DMS114 treated with DMSO at 0.1 percent for 48 hours (cell line): ENCODE measurements at regions not wholly inside any gene's neighbourhood (a gene's known extent, or its start where the extent isn't known, plus 50 kb on each side); places are given as distances from the start of the nearest gene placed in this dataset.

ENCODE experiments used
- DNase-seq: peaks from one replicate; lab custom pipeline; 2025; ENCODE audit not compliant: unreplicated experiment; lab: John Stamatoyannopoulos, UW

GRCh38 chr5:87966213-87966612 lies 302.4 kb downstream of the TMEM161B start:
- no peak for DNase-seq

GRCh38 chr5:87954121-87954520 lies 314.5 kb downstream of the TMEM161B start:
- DNase-seq, result no peak

- no peak for DNase-seq
Measured at GRCh38 chr5:87951661-87952060, 317.0 kb downstream of the TMEM161B start.

- no peak for DNase-seq
Measured at GRCh38 chr5:87949676-87950631, 318.7 kb downstream of the TMEM161B start.

GRCh38 chr5:87948486-87948885 lies 320.2 kb downstream of the TMEM161B start:
- DNase-seq, result no peak

- DNase-seq, result no peak
Measured at GRCh38 chr5:87946271-87946670, 322.4 kb downstream of the TMEM161B start.

- DNase-seq, result no peak
Measured at GRCh38 chr5:87945286-87945650, 323.4 kb downstream of the TMEM161B start.

GRCh38 chr5:87944553-87945285 lies 323.9 kb downstream of the TMEM161B start:
- no peak for DNase-seq

- DNase-seq, result no peak
Measured at GRCh38 chr5:87940775-87941174, 327.9 kb downstream of the TMEM161B start.

GRCh38 chr5:87936667-87937066 lies 332.0 kb downstream of the TMEM161B start:
- DNase-seq, result no peak

- DNase-seq, result no peak
Measured at GRCh38 chr5:87924436-87924835, 344.2 kb downstream of the TMEM161B start.

- DNase-seq, result no peak
Measured at GRCh38 chr5:87916320-87916719, 352.3 kb downstream of the TMEM161B start.

- no peak for DNase-seq
Measured at GRCh38 chr5:87912419-87912818, 356.2 kb downstream of the TMEM161B start.

GRCh38 chr5:87909382-87909781 lies 359.3 kb downstream of the TMEM161B start:
- no peak for DNase-seq

- DNase-seq, result no peak
Measured at GRCh38 chr5:87906962-87907361, 361.7 kb downstream of the TMEM161B start.

GRCh38 chr5:87900419-87900818 lies 368.2 kb downstream of the TMEM161B start:
- DNase-seq, result no peak

GRCh38 chr5:87899721-87900131 lies 368.9 kb downstream of the TMEM161B start:
- DNase-seq, result no peak

- no peak for DNase-seq
Measured at GRCh38 chr5:87899208-87899661, 369.4 kb downstream of the TMEM161B start.

GRCh38 chr5:87898574-87898973 lies 370.1 kb downstream of the TMEM161B start:
- no peak for DNase-seq

- no peak for DNase-seq
Measured at GRCh38 chr5:87888139-87888538, 380.5 kb downstream of the TMEM161B start.

- DNase-seq, result no peak
Measured at GRCh38 chr5:87887247-87887646, 381.4 kb downstream of the TMEM161B start.

GRCh38 chr5:87886164-87886563 lies 382.5 kb downstream of the TMEM161B start:
- DNase-seq, result no peak
